NT2/D1 (cell line): ENCODE measurements at regions not wholly inside any gene's neighbourhood (a gene's known extent, or its start where the extent isn't known, plus 50 kb on each side); places are given as distances from the start of the nearest gene placed in this dataset.

Source experiments
- YY1 ChIP-seq: IDR thresholded peaks from 2 replicates; pipeline ENCODE4 v1.6.1; 2011; ENCODE audit not compliant: insufficient read length, insufficient read depth
- ZNF274 ChIP-seq: IDR thresholded peaks from 2 replicates; pipeline ENCODE4 v1.6.1; 2011; ENCODE audit warnings: mild to moderate bottlenecking, low read depth, low read length

DNA sequence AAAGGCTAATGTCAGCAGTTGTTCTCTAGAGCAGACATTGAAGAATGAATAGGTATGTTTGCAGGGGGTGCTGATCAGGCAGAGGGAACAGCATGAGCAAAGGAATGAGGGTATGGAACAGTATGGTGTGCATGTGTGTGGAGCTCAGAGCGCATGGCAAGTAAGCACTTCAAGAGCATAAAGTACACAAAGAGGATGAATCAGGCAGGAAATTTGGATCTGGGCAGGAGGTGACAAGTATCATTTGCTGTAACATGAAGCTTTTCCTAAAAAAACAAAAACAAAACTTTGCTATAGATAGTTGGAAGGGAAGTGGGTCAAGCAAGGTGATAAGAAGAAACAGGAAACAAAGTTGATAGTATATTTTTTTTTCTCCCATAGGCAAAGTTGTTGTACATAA is 746.8 kb downstream of the HDGFL1 start:
- no peak for TF ChIP-seq ZNF274
- no peak for TF ChIP-seq YY1
